ENCODE measurements at regions not wholly inside any gene's neighbourhood (a gene's known extent, or its start where the extent isn't known, plus 50 kb on each side); places are given as distances from the start of the nearest gene placed in this dataset.

DNA sequence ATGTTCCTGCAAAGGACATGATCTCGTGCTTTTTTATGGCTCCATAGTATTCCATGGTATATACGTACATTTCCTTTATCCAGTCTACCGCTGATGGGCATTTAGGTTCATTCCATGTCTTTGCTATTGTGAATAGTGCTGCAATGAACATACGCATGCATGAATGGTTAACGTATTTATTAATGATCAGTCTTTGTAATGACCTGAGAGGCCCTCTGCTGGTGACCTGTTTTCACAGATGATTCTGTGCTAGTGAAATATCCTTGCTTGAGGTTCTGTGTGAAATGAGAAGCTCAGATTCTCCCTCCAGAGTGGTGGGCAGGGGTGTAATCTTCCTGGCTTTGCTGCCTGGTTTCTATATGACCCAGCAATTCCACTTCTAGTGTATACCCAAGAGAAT is 160.2 kb upstream of the RASGRP1 start:
- TF ChIP-seq, protein P1, sequence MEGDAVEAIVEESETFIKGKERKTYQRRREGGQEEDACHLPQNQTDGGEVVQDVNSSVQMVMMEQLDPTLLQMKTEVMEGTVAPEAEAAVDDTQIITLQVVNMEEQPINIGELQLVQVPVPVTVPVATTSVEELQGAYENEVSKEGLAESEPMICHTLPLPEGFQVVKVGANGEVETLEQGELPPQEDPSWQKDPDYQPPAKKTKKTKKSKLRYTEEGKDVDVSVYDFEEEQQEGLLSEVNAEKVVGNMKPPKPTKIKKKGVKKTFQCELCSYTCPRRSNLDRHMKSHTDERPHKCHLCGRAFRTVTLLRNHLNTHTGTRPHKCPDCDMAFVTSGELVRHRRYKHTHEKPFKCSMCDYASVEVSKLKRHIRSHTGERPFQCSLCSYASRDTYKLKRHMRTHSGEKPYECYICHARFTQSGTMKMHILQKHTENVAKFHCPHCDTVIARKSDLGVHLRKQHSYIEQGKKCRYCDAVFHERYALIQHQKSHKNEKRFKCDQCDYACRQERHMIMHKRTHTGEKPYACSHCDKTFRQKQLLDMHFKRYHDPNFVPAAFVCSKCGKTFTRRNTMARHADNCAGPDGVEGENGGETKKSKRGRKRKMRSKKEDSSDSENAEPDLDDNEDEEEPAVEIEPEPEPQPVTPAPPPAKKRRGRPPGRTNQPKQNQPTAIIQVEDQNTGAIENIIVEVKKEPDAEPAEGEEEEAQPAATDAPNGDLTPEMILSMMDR (IDR thresholded peaks at IDR 0.05; ENCODE audit: control extremely low read depth in 1 of 3, insufficient read depth in 1 of 3, low read depth in 1 of 3, low read length in 3 of 3): no peak
- TF ChIP-seq SRF (IDR thresholded peaks at IDR 0.05; ENCODE audit: low read depth, low read length) (no peak), SIN3A (conservative IDR thresholded peaks at IDR 0.05 in 1 of 2, IDR thresholded peaks at IDR 0.05 in 1 of 2; ENCODE audit: low read depth in 1 of 2, low read length in 2 of 2) (no peak), TAF1 (IDR thresholded peaks at IDR 0.05; ENCODE audit: low read depth, low read length) (no peak), POLR2A (IDR thresholded peaks at IDR 0.05; ENCODE audit: control extremely low read depth in 1 of 2, low read depth in 2 of 2, low read length in 2 of 2) (no peak), KDM1A (IDR thresholded peaks at IDR 0.05; ENCODE audit: borderline replicate concordance, low read length) (no peak), JUN (IDR thresholded peaks at IDR 0.05; ENCODE audit: low read depth, low read length) (no peak), CBX8 (IDR thresholded peaks at IDR 0.05; ENCODE audit: borderline replicate concordance, low read depth, low read length) (no peak), EZH2 (IDR thresholded peaks at IDR 0.05; ENCODE audit: low read depth, low read length, severe bottlenecking) (no peak), EGR1 (IDR thresholded peaks at IDR 0.05; ENCODE audit: borderline replicate concordance, low read depth, low read length) (no peak)
- TF ChIP-seq, protein P2, sequence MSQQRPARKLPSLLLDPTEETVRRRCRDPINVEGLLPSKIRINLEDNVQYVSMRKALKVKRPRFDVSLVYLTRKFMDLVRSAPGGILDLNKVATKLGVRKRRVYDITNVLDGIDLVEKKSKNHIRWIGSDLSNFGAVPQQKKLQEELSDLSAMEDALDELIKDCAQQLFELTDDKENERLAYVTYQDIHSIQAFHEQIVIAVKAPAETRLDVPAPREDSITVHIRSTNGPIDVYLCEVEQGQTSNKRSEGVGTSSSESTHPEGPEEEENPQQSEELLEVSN (IDR thresholded peaks at IDR 0.05): no peak
